Activated CD4-positive, alpha-beta T cell treated with anti-CD3 and anti-CD28 coated beads, Interleukin-10, Interleukin-2, amounts not matched to agents 100 ng/mL and 50 ng/mL, durations not matched to agents 16 hours and 8 hours (primary cell): ENCODE measurements at regions not wholly inside any gene's neighbourhood (a gene's known extent, or its start where the extent isn't known, plus 50 kb on each side); places are given as distances from the start of the nearest gene placed in this dataset.
"Not testable (repeated sequence)": the region's sequence is repeated elsewhere in the genome, so short reads cannot be mapped to it uniquely, and the experiment has no call there.

Experiments used
- DNase-seq: peaks from one replicate; pipeline ENCODE4 v3.0.0-alpha.2; 2020

DNA sequence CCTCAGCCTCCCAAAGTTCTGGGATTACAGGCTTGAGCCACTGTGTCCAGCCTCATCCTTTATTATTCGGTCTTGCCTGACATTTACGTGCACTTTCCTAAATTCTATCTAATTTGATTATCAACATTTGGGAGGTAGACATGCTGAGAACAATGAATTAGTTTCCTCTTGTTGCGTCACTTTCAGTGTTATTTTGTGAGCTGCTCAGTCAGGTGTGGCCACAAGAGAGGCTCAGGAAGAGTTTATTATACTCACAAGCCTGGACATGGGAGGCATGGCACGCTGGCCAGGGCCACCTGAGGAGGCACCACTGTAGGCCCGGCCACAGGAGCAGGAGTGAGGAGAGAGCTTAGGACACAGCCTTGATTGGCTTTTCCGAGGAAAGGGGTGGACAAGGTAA is 59.7 kb upstream of the RBFOX2 start:
- no peak for DNase-seq

DNA sequence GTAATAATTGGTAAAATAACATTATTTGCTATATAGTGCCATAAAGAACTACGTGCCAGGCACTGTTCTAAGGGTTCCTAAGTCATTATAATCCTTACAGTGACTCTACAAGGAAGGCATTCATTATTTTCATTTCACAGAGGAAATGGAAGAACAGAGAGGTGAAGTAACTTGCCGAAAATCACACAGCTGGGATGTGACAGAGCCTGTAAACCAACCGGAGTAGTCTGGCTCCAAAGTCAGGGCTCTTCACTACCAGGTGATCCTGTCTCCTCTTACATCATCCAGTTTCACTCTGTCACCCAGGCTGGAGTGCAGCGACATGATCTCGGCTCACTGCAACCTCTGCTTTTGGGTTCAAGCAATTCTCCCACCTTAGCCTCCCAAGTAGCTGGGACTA is 59.2 kb upstream of the RBFOX2 start:
- DNase-seq = no peak

DNA sequence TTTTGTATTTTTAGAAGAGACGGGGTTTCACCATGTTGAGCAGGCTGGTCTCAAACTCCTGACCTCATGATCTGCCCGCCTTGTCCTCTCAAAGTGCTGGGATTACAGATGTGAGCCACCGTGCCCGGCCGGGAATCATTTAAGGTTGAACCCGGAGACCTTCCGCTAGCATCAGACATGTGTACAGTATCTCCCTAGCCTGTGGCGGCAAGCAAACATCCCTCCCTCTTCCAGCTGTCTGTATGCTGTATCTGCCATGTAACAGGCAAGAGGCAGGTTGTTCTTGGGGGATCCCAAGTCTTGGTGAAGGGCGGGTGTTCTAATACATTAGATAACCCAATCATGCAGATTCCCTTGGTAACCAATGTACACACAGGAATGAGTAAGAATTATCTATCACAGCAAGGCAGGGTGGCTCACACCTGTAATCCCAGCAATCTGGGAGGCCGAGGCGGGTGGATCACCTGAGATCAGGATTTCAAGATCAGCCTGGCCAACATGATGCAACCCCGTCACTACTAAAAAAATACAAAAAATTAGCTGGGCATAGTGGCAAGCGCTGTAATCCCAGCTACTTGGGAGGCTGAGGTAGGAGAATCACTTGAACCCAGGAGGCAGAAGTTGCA is 58.1 kb upstream of the RBFOX2 start:
- DNase-seq = no peak

DNA sequence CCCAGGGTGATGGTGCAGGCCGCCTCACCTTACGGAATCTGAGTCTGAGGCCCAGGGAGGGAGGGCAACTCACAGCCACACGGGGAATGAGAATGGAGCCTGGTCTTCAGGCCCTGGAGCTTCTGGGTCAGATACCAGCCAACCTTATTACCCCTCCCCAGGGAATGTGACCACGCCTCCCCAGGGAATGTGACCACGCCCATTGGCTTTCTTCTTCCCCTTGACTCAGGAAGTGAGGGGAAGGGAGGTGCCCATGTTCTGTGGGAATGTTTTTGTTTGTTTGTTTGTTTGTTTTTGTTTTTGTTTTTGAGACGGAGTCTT is 57.5 kb upstream of the RBFOX2 start:
- no peak for DNase-seq

DNA sequence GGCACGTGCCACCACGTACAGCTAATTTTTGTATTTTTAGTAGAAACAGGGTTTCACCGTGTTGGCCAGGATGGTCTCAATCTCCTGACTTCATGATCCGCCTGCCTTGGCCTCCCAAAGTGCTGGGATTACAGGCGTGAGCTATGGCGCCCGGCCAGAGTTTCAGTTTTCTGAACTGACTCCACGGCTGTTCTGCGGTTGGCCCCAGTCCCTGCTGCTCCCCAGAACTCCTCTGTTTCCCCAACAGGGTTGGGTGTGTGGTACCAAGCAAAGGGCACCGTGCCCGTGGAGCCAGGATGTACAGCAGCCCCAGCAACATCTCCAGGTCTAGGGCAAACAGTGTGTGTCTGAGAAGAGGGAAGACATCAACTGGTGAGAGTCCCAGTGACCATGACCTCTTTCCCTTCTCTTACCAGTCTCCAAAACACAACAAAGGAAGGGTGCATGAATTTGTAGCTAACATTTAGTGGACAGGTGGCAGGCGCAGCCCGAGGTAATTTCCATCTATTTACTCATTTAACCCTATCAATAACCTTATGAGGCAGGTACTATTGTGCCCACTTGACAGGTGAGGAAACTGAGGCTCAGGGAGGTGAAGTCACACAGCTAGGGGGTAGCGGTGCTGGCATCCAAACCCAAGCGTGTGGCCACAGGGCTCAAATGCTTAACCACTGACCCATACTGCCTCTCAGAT is 57.0 kb upstream of the RBFOX2 start:
- DNase-seq = no peak

DNA sequence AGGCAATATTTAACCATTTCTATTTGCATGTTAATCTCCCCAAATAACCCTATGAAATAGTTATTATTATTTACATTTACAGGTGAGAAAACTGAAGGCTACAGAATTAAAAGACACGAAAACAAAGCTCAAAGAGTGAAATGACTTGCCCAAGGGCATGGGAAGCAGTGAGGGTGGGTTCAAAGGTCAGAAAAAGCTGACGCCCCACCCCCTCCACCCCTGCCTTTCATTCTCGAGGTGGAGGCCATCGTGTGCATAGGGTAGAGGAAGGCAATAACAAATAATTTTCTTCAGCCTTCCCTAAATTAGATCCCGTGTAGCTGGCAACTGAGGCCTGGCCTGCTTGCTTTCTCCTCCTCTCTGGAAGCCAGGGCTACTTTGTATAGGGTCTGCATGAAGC is 56.1 kb upstream of the RBFOX2 start:
- no peak for DNase-seq

DNA sequence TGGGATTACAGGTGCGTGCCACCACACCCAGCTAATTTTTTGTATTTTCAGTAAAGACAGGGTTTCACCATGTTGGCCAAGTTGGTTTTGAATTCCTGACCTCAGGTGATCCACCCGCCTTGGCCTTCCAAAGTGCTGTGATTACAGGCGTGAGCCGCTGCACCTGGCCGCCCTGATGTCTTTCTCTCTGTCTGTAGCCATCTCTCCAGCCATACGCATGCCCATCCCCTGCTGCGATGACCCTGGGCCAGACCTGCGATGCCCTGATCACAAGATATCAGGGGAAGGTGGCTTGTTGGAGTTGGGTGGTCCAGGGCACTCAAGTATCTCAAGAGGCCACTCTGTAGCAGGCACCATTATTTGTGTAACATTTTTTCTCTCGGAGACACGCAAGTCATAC is 54.4 kb upstream of the RBFOX2 start:
- DNase-seq = no peak

DNA sequence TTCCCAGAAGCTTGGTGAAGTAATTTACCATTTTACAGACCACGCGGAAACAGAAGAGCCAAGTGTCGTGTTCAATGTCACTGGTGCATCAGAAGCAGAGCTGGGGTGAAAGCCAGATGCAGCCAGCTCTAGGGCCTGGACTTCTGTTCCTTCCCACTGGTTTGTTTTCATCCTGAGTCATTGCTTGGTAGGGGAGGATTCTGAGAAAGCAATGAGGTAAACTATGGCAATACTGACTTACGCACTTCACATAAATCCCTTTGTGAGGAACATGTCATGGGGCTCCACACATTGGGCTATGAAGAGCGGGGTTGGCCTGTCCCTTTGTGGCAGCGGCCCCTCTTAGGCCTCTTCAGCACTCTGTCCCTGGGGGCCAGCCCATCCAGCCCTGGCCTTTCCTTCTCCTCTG is 52.4 kb upstream of the RBFOX2 start:
- DNase-seq = no peak

DNA sequence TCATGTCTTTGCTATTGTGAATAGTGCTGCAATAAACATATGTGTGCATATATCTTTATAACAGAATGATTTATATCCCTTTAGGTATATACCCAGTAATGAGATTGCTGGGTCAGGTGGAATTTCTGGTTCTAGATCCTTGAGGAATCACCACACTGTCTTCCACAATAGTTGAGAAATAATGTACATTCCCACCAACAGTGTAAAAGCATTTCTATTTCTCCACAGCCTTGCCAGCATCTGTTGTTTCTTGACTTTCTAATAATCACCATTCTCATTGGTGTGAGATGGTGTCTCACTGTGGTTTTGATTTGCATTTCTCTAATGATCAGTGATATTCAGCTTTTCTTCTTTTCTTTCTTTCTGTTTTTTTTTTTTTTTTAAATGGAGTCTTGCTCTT is 51.7 kb upstream of the RBFOX2 start:
- not testable (repeated sequence) for DNase-seq

DNA sequence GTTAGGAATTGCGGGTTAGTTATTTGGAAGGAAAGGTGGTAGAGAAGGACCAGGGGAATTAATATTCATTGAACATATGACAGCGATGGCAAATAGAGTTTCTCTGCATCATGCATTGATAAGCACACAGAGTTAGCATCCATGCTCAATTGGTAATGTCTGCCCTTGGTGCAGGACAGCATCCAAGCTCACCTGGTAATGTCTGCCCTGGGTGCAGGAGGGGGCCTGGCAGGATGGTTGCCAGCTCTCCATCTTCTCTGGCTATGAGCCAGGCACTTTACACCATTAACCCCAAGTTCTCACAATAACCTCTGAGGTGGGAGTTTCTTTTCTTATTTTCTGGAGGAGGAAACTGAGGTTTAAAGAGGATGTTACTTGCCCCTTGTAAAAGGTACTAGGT is 50.4 kb upstream of the RBFOX2 start:
- DNase-seq = peak; percentile 6
